ENCODE measurements at regions not wholly inside any gene's neighbourhood (a gene's known extent, or its start where the extent isn't known, plus 50 kb on each side); places are given as distances from the start of the nearest gene placed in this dataset.
"Not testable (repeated sequence)": the region's sequence is repeated elsewhere in the genome, so short reads cannot be mapped to it uniquely, and the experiment has no call there.

- intact Hi-C loops (cut with DNase I) = no loop called here
These were observed 64.4 kb upstream of the FSIP2 start for GRCh38 chr2:185674232-185674631.

GRCh38 chr2:185676316-185676715 lies 62.3 kb upstream of the FSIP2 start:
- no peak for DNase-seq (ENCODE audit: low spot score)
- intact Hi-C loops (cut with DNase I) = no loop called here

More at GRCh38 chr2:185674232-185674631, 64.4 kb upstream of the FSIP2 start:
- DNase-seq (ENCODE audit: low spot score) = no peak

GRCh38 chr2:185687001-185687400 lies 51.6 kb upstream of the FSIP2 start:
- DNase-seq (ENCODE audit: low spot score); intact Hi-C loops (cut with DNase I): not testable (repeated sequence)

- DNase-seq (ENCODE audit: low spot score) = peak; percentile 67
- intact Hi-C loops (cut with DNase I) = no loop called here
These were observed 50.6 kb upstream of the FSIP2 start for GRCh38 chr2:185687967-185688366.
